HFF-Myc (cell line): ENCODE measurements at regions not wholly inside any gene's neighbourhood (a gene's known extent, or its start where the extent isn't known, plus 50 kb on each side); places are given as distances from the start of the nearest gene placed in this dataset.

Experiments used
- DNase-seq: peaks from one replicate; pipeline ENCODE4 v3.0.0-alpha.2; 2011; ENCODE audit warnings: low read depth; ENCODE audit errors: extremely low read depth
- H3K4me3 ChIP-seq: replicated peaks from 2 replicates; pipeline ENCODE4 v1.5.1; 2011; ENCODE audit warnings: low read depth, mild to moderate bottlenecking, control low read depth, low read length
- TF ChIP-seq, protein P1 (sequence below): IDR thresholded peaks from 2 replicates; pipeline ENCODE4 v1.5.1; 2012; ENCODE audit warnings: mild to moderate bottlenecking, low read depth, low read length, control low read depth; ENCODE audit errors: missing control alignments

DNA sequence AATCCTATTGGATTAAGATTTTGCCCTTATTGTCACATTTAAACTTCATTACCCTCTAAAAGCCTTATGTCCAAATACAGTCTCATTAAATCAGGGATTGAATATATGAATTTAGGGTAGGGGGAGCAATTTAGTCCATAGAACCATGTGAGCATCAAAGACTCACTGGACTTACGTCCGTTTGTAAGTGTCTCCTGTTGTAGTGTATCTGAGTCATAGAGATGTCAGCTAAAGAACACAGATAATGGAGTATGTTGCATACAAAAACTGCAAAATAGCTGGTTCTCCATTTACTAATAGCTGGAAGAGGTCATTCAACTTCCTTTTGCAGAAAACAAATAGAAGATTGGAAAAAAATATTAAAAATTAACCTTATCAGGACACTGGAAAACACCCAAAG lies 599.1 kb upstream of the SOX9 start:
- TF ChIP-seq, protein P1, sequence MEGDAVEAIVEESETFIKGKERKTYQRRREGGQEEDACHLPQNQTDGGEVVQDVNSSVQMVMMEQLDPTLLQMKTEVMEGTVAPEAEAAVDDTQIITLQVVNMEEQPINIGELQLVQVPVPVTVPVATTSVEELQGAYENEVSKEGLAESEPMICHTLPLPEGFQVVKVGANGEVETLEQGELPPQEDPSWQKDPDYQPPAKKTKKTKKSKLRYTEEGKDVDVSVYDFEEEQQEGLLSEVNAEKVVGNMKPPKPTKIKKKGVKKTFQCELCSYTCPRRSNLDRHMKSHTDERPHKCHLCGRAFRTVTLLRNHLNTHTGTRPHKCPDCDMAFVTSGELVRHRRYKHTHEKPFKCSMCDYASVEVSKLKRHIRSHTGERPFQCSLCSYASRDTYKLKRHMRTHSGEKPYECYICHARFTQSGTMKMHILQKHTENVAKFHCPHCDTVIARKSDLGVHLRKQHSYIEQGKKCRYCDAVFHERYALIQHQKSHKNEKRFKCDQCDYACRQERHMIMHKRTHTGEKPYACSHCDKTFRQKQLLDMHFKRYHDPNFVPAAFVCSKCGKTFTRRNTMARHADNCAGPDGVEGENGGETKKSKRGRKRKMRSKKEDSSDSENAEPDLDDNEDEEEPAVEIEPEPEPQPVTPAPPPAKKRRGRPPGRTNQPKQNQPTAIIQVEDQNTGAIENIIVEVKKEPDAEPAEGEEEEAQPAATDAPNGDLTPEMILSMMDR: no peak
- H3K4me3 ChIP-seq: no peak overlapping the region
- no peak for DNase-seq

DNA sequence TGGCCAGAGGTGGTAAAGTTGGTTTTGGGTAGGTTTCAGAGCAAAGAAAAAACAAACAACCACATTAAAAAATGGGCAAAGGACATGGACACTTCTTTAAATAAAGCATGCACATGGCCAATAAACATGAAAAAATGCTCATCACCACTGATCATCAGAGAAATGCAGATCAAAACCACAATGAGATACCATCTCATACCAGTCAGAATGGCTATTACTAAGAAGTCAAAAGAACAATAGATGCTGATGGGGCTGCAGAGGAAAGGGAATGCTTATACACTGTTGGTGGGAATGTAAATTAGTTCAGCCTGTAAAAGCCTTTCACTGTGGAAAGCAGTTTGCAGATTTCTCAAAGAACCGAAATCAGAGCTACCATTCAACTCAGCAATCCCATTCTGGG lies 598.4 kb upstream of the SOX9 start:
- no peak overlapping the region for H3K4me3 ChIP-seq
- TF ChIP-seq, protein P1: no peak
- DNase-seq: no peak

DNA sequence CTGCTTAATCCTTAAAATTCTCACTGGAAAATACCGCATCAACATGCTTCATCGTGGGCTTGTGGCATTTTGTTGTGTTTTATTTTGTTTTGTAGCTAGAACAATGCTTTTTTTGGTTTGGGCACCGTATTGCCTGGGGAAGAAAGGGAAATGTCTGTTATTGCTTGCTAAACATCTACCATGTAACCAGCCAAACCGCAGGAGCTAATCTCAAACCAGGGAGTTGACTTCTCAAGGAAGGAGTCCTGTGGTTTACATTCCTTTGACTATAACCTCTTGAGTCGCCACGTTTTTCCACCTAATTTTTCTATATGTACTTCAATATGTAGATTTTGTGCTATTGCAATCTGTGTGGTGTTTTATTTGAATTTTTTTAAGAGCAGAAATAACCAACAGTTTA lies 593.5 kb upstream of the SOX9 start:
- no peak for DNase-seq
- TF ChIP-seq, protein P1: no peak

DNA sequence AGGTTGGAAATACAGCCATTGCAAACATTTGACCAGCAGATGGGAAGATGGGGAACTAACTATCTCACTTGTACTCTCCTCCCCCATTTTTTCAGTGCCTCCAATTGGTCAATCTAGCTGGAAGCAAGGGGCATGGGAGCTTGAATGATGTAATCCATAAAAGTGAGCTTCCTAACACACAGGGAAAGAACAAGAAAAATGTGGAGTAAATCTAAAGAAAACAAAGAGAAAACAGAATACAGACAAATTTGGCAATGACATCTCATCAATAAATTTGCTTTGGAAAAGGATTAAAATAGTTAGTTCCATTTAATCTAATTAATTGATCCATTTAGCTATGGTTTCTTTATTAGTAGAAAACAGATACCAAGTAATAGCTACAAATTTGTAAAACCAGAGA lies 592.6 kb upstream of the SOX9 start:
- TF ChIP-seq, protein P1: no peak
- no peak overlapping the region for H3K4me3 ChIP-seq
- DNase-seq: no peak

More for the DNA sequence above, 593.5 kb upstream of the SOX9 start:
- no peak overlapping the region for H3K4me3 ChIP-seq

DNA sequence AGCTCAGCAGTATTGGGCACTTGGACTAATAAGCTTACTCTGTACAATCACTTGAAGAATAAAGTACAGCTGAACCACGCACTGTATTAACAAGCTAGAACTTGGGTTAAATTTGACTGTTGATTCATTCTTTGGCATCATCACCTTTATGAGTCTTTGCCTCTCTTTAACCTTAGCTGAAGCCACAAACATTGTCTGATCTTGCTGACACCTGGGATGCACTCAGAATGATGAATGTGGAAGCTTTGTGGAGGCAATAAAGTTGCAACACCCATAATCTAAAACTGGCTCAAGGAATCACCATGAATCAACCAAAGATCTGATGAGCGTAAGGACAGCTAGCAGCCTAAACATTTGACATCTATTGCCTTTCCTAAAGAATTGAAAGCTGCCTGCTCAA lies 590.6 kb upstream of the SOX9 start:
- TF ChIP-seq, protein P1: no peak
- H3K4me3 ChIP-seq: no peak overlapping the region
- no peak for DNase-seq

DNA sequence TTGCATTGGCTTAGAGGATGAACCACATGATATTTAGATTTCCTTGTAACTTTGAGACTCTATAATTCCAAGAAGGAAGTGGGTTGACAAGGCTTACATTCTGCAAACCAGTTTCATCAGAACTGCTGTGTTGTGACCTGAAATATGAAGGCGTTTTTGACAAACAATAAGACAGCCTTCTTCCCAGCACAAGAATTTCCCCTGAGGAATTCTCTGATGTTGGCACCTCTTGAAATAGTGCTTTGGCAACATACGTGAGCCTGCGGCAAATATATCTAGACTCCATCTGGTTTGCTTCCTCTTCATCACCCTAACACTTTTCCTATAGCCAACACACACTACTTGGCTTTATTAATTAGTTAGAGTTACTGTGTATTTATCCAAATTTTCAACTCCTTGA lies 585.5 kb upstream of the SOX9 start:
- H3K4me3 ChIP-seq: no peak overlapping the region
- TF ChIP-seq, protein P1: no peak
- DNase-seq: no peak

DNA sequence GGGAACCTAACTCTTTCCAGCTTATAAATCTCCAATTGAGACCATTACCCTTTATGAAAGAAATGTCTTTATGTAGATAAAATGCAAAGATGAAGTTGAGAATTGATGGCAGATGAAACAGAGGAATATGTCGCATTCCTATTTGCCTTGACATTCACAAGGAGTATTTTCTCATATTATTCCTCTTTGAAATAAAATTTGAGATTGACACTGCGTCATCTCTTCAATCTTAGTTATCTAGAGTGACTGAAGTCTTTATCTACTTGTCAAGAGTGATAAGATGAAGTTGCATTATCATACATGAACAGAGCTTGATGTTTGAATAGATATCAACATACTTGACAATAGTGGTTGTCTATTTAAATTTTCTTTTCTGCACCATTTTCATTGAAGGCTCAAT lies 574.4 kb upstream of the SOX9 start:
- TF ChIP-seq, protein P1: no peak
- DNase-seq: no peak

More for the DNA sequence above, 574.4 kb upstream of the SOX9 start:
- no peak overlapping the region for H3K4me3 ChIP-seq
